Mesendoderm (in vitro differentiated cells): ENCODE measurements at regions not wholly inside any gene's neighbourhood (a gene's known extent, or its start where the extent isn't known, plus 50 kb on each side); places are given as distances from the start of the nearest gene placed in this dataset.

Source experiments
- DNase-seq: peaks from one replicate; pipeline ENCODE4 v3.0.0; 2013
- H2AK5ac ChIP-seq: 2 replicates; pipeline ENCODE4 v1.6.1; 2013; ENCODE audit warnings: low read length, inconsistent platforms
- H2BK120ac ChIP-seq: 2 replicates; pipeline ENCODE4 v1.6.1; 2013; ENCODE audit warnings: low read depth, mild to moderate bottlenecking, low read length, moderate library complexity, mixed read lengths
- H2BK15ac ChIP-seq: replicated peaks from 2 replicates; pipeline ENCODE4 v1.6.1; 2013; ENCODE audit warnings: low read depth, mild to moderate bottlenecking, moderate library complexity
- H2BK5ac ChIP-seq: 2 replicates; pipeline ENCODE4 v1.6.1; 2013; ENCODE audit warnings: low read length, inconsistent platforms
- H3K18ac ChIP-seq: 2 replicates; pipeline ENCODE4 v1.6.1; 2013; ENCODE audit warnings: mild to moderate bottlenecking, low read length, mixed read lengths
- H3K23ac ChIP-seq: one replicate; pipeline ENCODE4 v1.6.1; 2013; ENCODE audit warnings: low read length
- H3K27ac ChIP-seq: 2 replicates; pipeline ENCODE4 v1.5.1; 2013; ENCODE audit warnings: low read depth, mild to moderate bottlenecking, inconsistent platforms, low read length, moderate library complexity
- H3K27me3 ChIP-seq: 2 replicates; pipeline ENCODE4 v1.6.1; 2013; ENCODE audit warnings: low read length, control low read depth, mild to moderate bottlenecking, inconsistent platforms; ENCODE audit not compliant: insufficient read depth, poor library complexity
- H3K36me3 ChIP-seq: 2 replicates; pipeline ENCODE4 v1.6.1; 2013; ENCODE audit warnings: low read length, inconsistent platforms; ENCODE audit not compliant: control insufficient read depth, insufficient read depth
- H3K4ac ChIP-seq: one replicate; pipeline ENCODE4 v1.6.1; 2013; ENCODE audit warnings: low read depth, mild to moderate bottlenecking, low read length, moderate library complexity
- H3K4me1 ChIP-seq: 2 replicates; pipeline ENCODE4 v1.6.1; 2013; ENCODE audit warnings: low read depth, low read length, inconsistent platforms; ENCODE audit not compliant: control insufficient read depth
- H3K4me2 ChIP-seq: 2 replicates; pipeline ENCODE4 v1.6.1; 2013; ENCODE audit warnings: low read length
- H3K4me3 ChIP-seq: 2 replicates; pipeline ENCODE4 v1.5.1; 2013; ENCODE audit warnings: mild to moderate bottlenecking, low read length
- H3K56ac ChIP-seq: one replicate; pipeline ENCODE4 v1.6.1; 2013; ENCODE audit warnings: low read length
- H3K79me1 ChIP-seq: 2 replicates; pipeline ENCODE4 v1.6.1; 2013; ENCODE audit warnings: low read length, inconsistent platforms
- H3K79me2 ChIP-seq: 2 replicates; pipeline ENCODE4 v1.6.1; 2013; ENCODE audit warnings: mild to moderate bottlenecking, low read length; ENCODE audit not compliant: control insufficient read depth, insufficient read depth
- H3K9ac ChIP-seq: 2 replicates; pipeline ENCODE4 v1.6.1; 2013; ENCODE audit warnings: low read length, inconsistent platforms
- H4K5ac ChIP-seq: one replicate; pipeline ENCODE4 v1.6.1; 2013; ENCODE audit warnings: low read length
- H4K8ac ChIP-seq: one replicate; pipeline ENCODE4 v1.6.1; 2013; ENCODE audit warnings: low read depth, mild to moderate bottlenecking, control low read depth, low read length, moderate library complexity
- WGBS: extraction: QIAGEN DNeasy Blood & Tissue Kit; methylation state at CpG from one replicate; pipeline ENCODE4 v1.1.7; 2013; ENCODE audit warnings: low lambda C conversion rate, missing lambda C conversion rate; ENCODE audit not compliant: insufficient coverage; ENCODE audit errors: extremely low coverage; 5-methylcytosine and 5-hydroxymethylcytosine counted together

DNA sequence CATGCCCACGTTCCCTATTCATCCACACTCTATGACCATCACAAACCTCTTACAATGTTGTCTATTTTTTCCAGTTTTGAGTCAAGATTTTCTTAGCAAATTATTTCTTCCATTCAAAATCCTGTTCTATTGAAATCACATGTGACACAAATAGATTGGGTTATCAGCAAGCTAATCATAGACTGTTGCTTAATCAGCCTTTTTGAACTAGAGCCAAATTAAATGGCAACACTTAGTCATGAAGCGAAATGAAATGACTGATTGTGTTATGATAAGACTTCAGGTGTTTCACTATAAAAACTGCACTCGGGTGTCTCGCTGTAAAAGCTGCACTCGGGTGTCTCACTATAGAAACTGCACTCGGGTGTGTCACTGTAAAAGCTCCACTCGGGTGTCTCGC is 890.0 kb upstream of the FRG1 start:
- H3K9ac ChIP-seq, result no peak overlapping the region
- H3K56ac ChIP-seq, result no peak overlapping the region

GRCh38 chr4:189053621-189054020 is 887.1 kb upstream of the FRG1 start:
- H2BK5ac ChIP-seq, result no peak overlapping the region
- H3K4ac ChIP-seq, result no peak overlapping the region
- no peak overlapping the region for H2BK15ac ChIP-seq
- H3K9ac ChIP-seq, result no peak overlapping the region
- no peak overlapping the region for H2BK120ac ChIP-seq
- no peak overlapping the region for H3K4me2 ChIP-seq
- H3K36me3 ChIP-seq, result no peaks in the 10 kb centered on the region
- no peaks in the 10 kb centered on the region for H3K79me1 ChIP-seq
- H3K23ac ChIP-seq, result no peak overlapping the region
- no peak overlapping the region for H4K8ac ChIP-seq
- no peak overlapping the region for H4K5ac ChIP-seq
- H3K56ac ChIP-seq, result no peak overlapping the region
- no peak overlapping the region for H3K27ac ChIP-seq
- no peak for DNase-seq
- no peaks in the 10 kb centered on the region for H3K27me3 ChIP-seq
- H3K4me1 ChIP-seq, result no peaks in the 10 kb centered on the region
- no peak overlapping the region for H2AK5ac ChIP-seq
- no peaks in the 10 kb centered on the region for H3K79me2 ChIP-seq
- no peak overlapping the region for H3K18ac ChIP-seq
- no peak overlapping the region for H3K4me3 ChIP-seq
- no CpG with 5 or more reads among the region's 7 CpGs for WGBS

More for the DNA sequence above, 890.0 kb upstream of the FRG1 start:
- WGBS, result no CpG with 5 or more reads among the region's 8 CpGs
- no peak overlapping the region for H3K23ac ChIP-seq
- H3K4me3 ChIP-seq, result no peak overlapping the region
- H2BK15ac ChIP-seq, result no peak overlapping the region
- H2BK5ac ChIP-seq, result no peak overlapping the region
- H3K27ac ChIP-seq, result no peak overlapping the region
- no peaks in the 10 kb centered on the region for H3K79me2 ChIP-seq
- H2BK120ac ChIP-seq, result no peak overlapping the region
- no peak overlapping the region for H3K4ac ChIP-seq
- no peak overlapping the region for H2AK5ac ChIP-seq
- no peak overlapping the region for H4K8ac ChIP-seq
- no peaks in the 10 kb centered on the region for H3K36me3 ChIP-seq
- H3K18ac ChIP-seq, result no peak overlapping the region
- H3K27me3 ChIP-seq, result no peaks in the 10 kb centered on the region
- no peaks in the 10 kb centered on the region for H3K4me1 ChIP-seq
- H4K5ac ChIP-seq, result no peak overlapping the region
- no peak for DNase-seq
- H3K79me1 ChIP-seq, result no peaks in the 10 kb centered on the region
- no peak overlapping the region for H3K4me2 ChIP-seq

GRCh38 chr4:189060104-189060503 is 880.6 kb upstream of the FRG1 start:
- Histone ChIP-seq H3K23ac (no peak overlapping the region), H3K27ac (no peak overlapping the region), H3K36me3 (no peaks in the 10 kb centered on the region), H3K4me3 (no peak overlapping the region), H2BK15ac (no peak overlapping the region), H3K4me1 (no peaks in the 10 kb centered on the region), H3K18ac (no peak overlapping the region), H4K8ac (no peak overlapping the region), H3K27me3 (no peaks in the 10 kb centered on the region), H2AK5ac (no peak overlapping the region), H3K4me2 (no peak overlapping the region), H3K4ac (no peak overlapping the region), H4K5ac (no peak overlapping the region), H3K79me1 (no peaks in the 10 kb centered on the region), H3K56ac (no peak overlapping the region), H2BK120ac (peak overlapping the region; percentile 88), H2BK5ac (no peak overlapping the region), H3K79me2 (no peaks in the 10 kb centered on the region), H3K9ac (no peak overlapping the region)
- DNase-seq, result no peak
- no CpG with 5 or more reads among the region's 1 CpG for WGBS

- H3K27me3 ChIP-seq, result no peaks in the 10 kb centered on the region
- H3K4me3 ChIP-seq, result no peak overlapping the region
- no peak overlapping the region for H3K4ac ChIP-seq
- H2BK15ac ChIP-seq, result no peak overlapping the region
- no peak overlapping the region for H3K18ac ChIP-seq
- H4K8ac ChIP-seq, result no peak overlapping the region
- no CpG with 5 or more reads among the region's 2 CpGs for WGBS
- H3K4me1 ChIP-seq, result no peaks in the 10 kb centered on the region
- H2BK5ac ChIP-seq, result no peak overlapping the region
- no peaks in the 10 kb centered on the region for H3K79me1 ChIP-seq
- no peak overlapping the region for H3K4me2 ChIP-seq
- no peak overlapping the region for H2AK5ac ChIP-seq
- H2BK120ac ChIP-seq, result no peak overlapping the region
- H3K79me2 ChIP-seq, result no peaks in the 10 kb centered on the region
- H3K27ac ChIP-seq, result no peak overlapping the region
- no peaks in the 10 kb centered on the region for H3K36me3 ChIP-seq
- no peak overlapping the region for H3K23ac ChIP-seq
- no peak overlapping the region for H3K56ac ChIP-seq
- peak; percentile 45 for DNase-seq
- no peak overlapping the region for H4K5ac ChIP-seq
- no peak overlapping the region for H3K9ac ChIP-seq
These were observed 878.4 kb upstream of the FRG1 start for GRCh38 chr4:189062047-189062820.

DNA sequence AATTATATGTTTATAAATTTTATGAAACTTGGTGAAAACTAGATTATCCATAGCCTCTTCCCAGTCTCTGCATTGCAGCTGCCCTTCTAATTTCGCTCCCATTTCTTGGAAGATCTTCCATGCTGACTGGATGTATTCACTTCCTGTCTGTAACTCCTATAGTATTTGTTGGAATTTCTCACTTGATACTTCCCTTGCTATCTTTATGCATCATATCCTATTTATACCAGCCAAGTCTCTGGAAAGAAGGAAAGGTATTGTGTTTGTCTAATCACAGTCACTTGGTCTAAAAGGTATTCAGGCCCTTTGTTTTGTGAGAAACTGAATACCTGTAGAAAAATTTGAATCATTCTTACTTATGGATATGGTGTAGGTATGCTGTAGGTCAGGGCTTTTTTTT is 870.9 kb upstream of the FRG1 start:
- Histone ChIP-seq H3K27ac (no peak overlapping the region), H3K4me1 (no peaks in the 10 kb centered on the region), H3K36me3 (no peaks in the 10 kb centered on the region), H3K56ac (no peak overlapping the region), H4K5ac (no peak overlapping the region), H3K18ac (no peak overlapping the region), H3K4ac (no peak overlapping the region), H3K9ac (no peak overlapping the region), H3K4me3 (no peak overlapping the region), H2AK5ac (no peak overlapping the region), H2BK5ac (no peak overlapping the region), H2BK15ac (no peak overlapping the region), H3K79me2 (no peaks in the 10 kb centered on the region), H3K27me3 (no peaks in the 10 kb centered on the region), H3K4me2 (no peak overlapping the region), H2BK120ac (no peak overlapping the region), H3K23ac (no peak overlapping the region), H4K8ac (no peak overlapping the region), H3K79me1 (no peaks in the 10 kb centered on the region)
- no CpG with 5 or more reads among the region's 1 CpG for WGBS
- no peak for DNase-seq

DNA sequence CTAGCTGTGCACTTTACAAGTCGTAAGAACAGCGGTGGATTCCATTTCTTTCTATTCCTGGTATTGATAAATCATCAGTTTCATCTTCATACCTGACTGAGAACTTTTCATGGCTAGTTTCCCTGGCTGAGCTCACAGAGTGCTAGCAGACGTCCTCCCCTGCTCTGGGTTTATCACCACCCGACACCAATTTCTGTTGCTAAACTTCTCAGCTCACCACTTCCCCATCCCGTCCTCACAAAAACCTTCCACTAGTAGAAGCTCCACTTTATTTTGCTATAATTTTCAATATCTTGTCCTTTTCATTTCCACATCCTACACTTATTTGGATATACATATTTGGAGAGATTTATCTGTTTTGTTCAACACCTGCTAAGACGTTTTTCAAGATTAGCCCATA is 869.4 kb upstream of the FRG1 start:
- no peak overlapping the region for H3K23ac ChIP-seq

More for the DNA sequence above, 869.4 kb upstream of the FRG1 start:
- no peak overlapping the region for H3K4me3 ChIP-seq
- H3K79me2 ChIP-seq, result no peaks in the 10 kb centered on the region
- no peak overlapping the region for H2BK120ac ChIP-seq
- no peak overlapping the region for H3K4ac ChIP-seq
- H3K4me1 ChIP-seq, result no peaks in the 10 kb centered on the region
- H3K56ac ChIP-seq, result no peak overlapping the region
- H3K27ac ChIP-seq, result no peak overlapping the region
- no peak overlapping the region for H3K9ac ChIP-seq
- no peak overlapping the region for H2AK5ac ChIP-seq
- no peak for DNase-seq
- no peaks in the 10 kb centered on the region for H3K79me1 ChIP-seq
- H4K8ac ChIP-seq, result no peak overlapping the region
- H3K18ac ChIP-seq, result no peak overlapping the region
- no peaks in the 10 kb centered on the region for H3K36me3 ChIP-seq
- H2BK15ac ChIP-seq, result no peak overlapping the region
- WGBS, result 100% methylated on average over 1 of the region's 6 CpGs
- H3K27me3 ChIP-seq, result no peaks in the 10 kb centered on the region
- no peak overlapping the region for H2BK5ac ChIP-seq
- no peak overlapping the region for H3K4me2 ChIP-seq
- no peak overlapping the region for H4K5ac ChIP-seq
